Caco-2 (cell line): ENCODE measurements at regions not wholly inside any gene's neighbourhood (a gene's known extent, or its start where the extent isn't known, plus 50 kb on each side); places are given as distances from the start of the nearest gene placed in this dataset.
"Not testable (repeated sequence)": the region's sequence is repeated elsewhere in the genome, so short reads cannot be mapped to it uniquely, and the experiment has no call there.

ENCODE experiments used
- BruUV-seq: library from RNA; stranded (reverse); fragments of 400-500 nt; replicated peaks from 2 replicates; lab custom pipeline; 2021; lab: Mats Ljungman, UMichigan
- CTCF ChIA-PET: fragments of 300-600 bp; sonication (Branson Sonifier 250); formaldehyde crosslinking; loops from one replicate; lab custom pipeline; 2022; ENCODE audit warnings: antibody characterized with exemption; lab: Charles Lee
- POLR2A ChIA-PET: fragments of 300-600 bp; sonication (Branson Sonifier 250); formaldehyde crosslinking; loops from one replicate; lab custom pipeline; 2022; ENCODE audit warnings: antibody characterized with exemption; lab: Charles Lee
- DNase-seq, 2 experiments: peaks; one replicate each; pipeline versions ENCODE4 v3.0.0 to v3.0.0-alpha.2; 2020 to 2022
- H3K27me3 ChIP-seq: replicated peaks from 2 replicates; pipeline ENCODE4 v1.6.0; 2011; ENCODE audit warnings: low read length; ENCODE audit not compliant: control insufficient read depth, insufficient read depth
- H3K36me3 ChIP-seq: 2 replicates; pipeline ENCODE4 v1.5.1; 2011; ENCODE audit warnings: low read length; ENCODE audit not compliant: control insufficient read depth, insufficient read depth
- H3K4me1 ChIP-seq: fragments of 250-450 bp; sonication (Bioruptor Pico); 2 replicates; pipeline ENCODE4 v1.5.1; 2020; ENCODE audit warnings: mild to moderate bottlenecking
- H3K4me3 ChIP-seq: 2 replicates; pipeline ENCODE4 v1.5.1; 2011; ENCODE audit warnings: low read depth, mild to moderate bottlenecking, control low read depth, low read length
- H3K9me3 ChIP-seq: fragments of 250-450 bp; sonication (Bioruptor Pico); 2 replicates; pipeline ENCODE4 v1.5.1; 2020; ENCODE audit warnings: mild to moderate bottlenecking, moderate library complexity
- H3K27ac Mint-ChIP-seq: one replicate; pipeline ENCODE4 v1.8.0; 2022; ENCODE audit warnings: mixed read lengths; ENCODE audit not compliant: unreplicated experiment
- H3K27me3 Mint-ChIP-seq: one replicate; pipeline ENCODE4 v1.8.0; 2022; ENCODE audit warnings: mixed read lengths; ENCODE audit not compliant: insufficient read depth, unreplicated experiment
- H3K36me3 Mint-ChIP-seq: one replicate; pipeline ENCODE4 v1.8.0; 2022; ENCODE audit warnings: mild to moderate bottlenecking, mixed read lengths; ENCODE audit not compliant: insufficient read depth, unreplicated experiment
- H3K4me1 Mint-ChIP-seq: one replicate; pipeline ENCODE4 v1.8.0; 2022; ENCODE audit warnings: low read depth, mixed read lengths; ENCODE audit not compliant: unreplicated experiment
- H3K4me3 Mint-ChIP-seq: one replicate; pipeline ENCODE4 v1.8.0; 2022; ENCODE audit warnings: mild to moderate bottlenecking, moderate library complexity, mixed read lengths; ENCODE audit not compliant: unreplicated experiment
- H3K9me3 Mint-ChIP-seq: one replicate; pipeline ENCODE4 v1.8.0; 2022; ENCODE audit warnings: mixed read lengths; ENCODE audit not compliant: unreplicated experiment
- CTCF ChIP-seq, 2 experiments: fragments of 200-600 bp in 1 of 2; IDR thresholded peaks; 1 replicate in 1 of 2; 2 replicates in 1 of 2; pipeline versions ENCODE4 v1.5.1 to v1.8.0; 2011 to 2022; ENCODE audit warnings: antibody characterized with exemption in 1 of 2, control low read depth in 1 of 2, inconsistent platforms in 1 of 2, low read depth in 1 of 2, low read length in 1 of 2, mild to moderate bottlenecking in 1 of 2, moderate library complexity in 1 of 2; ENCODE audit not compliant: insufficient read depth in 1 of 2, severe bottlenecking in 1 of 2, unreplicated experiment in 1 of 2
- intact Hi-C: fragments of 100-400 bp; cut with micrococcal nuclease; formaldehyde crosslinking; loops from one replicate; pipeline ENCODE4 v1.10.0; 2022; ENCODE audit not compliant: unreplicated experiment

GRCh38 chr20:12750221-12750620 lies 258.6 kb upstream of the SPTLC3 start:
- intact Hi-C loops: no loop called here
- no peaks in the 10 kb centered on the region for H3K9me3 ChIP-seq
- BruUV-seq: no TSS peak
- Mint-ChIP-seq H3K4me3 (no peak overlapping the region), H3K4me1 (no peaks in the 10 kb centered on the region), H3K27ac (no peak overlapping the region), H3K9me3 (no peaks in the 10 kb centered on the region), H3K36me3 (no peaks in the 10 kb centered on the region), H3K27me3 (peaks cover 37% of the 10 kb centered on the region)
- no peaks in the 10 kb centered on the region for H3K36me3 ChIP-seq
- no peak for TF ChIP-seq CTCF (IDR thresholded peaks at IDR 0.05; ENCODE audit: insufficient read depth in 1 of 2, low read depth in 1 of 2, low read length in 1 of 2, severe bottlenecking in 1 of 2, unreplicated experiment in 1 of 2)
- no peaks in the 10 kb centered on the region for H3K4me1 ChIP-seq
- CTCF ChIA-PET: no interaction called here
- H3K4me3 ChIP-seq: no peak overlapping the region
- POLR2A ChIA-PET: no interaction called here
- no peaks in the 10 kb centered on the region for H3K27me3 ChIP-seq
- no peak for DNase-seq

GRCh38 chr20:12752900-12753693 lies 255.7 kb upstream of the SPTLC3 start:
- H3K27me3 ChIP-seq, H3K27ac Mint-ChIP-seq, H3K36me3 Mint-ChIP-seq, H3K9me3 Mint-ChIP-seq, BruUV-seq, H3K36me3 ChIP-seq, POLR2A ChIA-PET, H3K4me1 ChIP-seq, H3K4me3 Mint-ChIP-seq, DNase-seq, H3K4me3 ChIP-seq, H3K4me1 Mint-ChIP-seq, H3K9me3 ChIP-seq, CTCF ChIA-PET, intact Hi-C loops: not testable (repeated sequence)
- H3K27me3 Mint-ChIP-seq: peaks cover 42% of the 10 kb centered on the region

GRCh38 chr20:12753742-12754141 lies 255.0 kb upstream of the SPTLC3 start:
- intact Hi-C loops, H3K27ac Mint-ChIP-seq, H3K4me1 Mint-ChIP-seq, H3K36me3 ChIP-seq, H3K4me3 Mint-ChIP-seq, POLR2A ChIA-PET, H3K4me1 ChIP-seq, H3K4me3 ChIP-seq, CTCF ChIA-PET, H3K9me3 Mint-ChIP-seq, DNase-seq, H3K27me3 ChIP-seq, H3K36me3 Mint-ChIP-seq, BruUV-seq, H3K9me3 ChIP-seq: not testable (repeated sequence)
- H3K27me3 Mint-ChIP-seq: peaks cover 37% of the 10 kb centered on the region

- DNase-seq, POLR2A ChIA-PET, CTCF ChIA-PET, H3K4me1 Mint-ChIP-seq, intact Hi-C loops, H3K27ac Mint-ChIP-seq, H3K9me3 Mint-ChIP-seq, H3K4me1 ChIP-seq, H3K4me3 Mint-ChIP-seq, H3K27me3 ChIP-seq, H3K36me3 ChIP-seq, H3K9me3 ChIP-seq, H3K36me3 Mint-ChIP-seq, H3K4me3 ChIP-seq, BruUV-seq: not testable (repeated sequence)
- H3K27me3 Mint-ChIP-seq: peaks cover 29% of the 10 kb centered on the region
Measured at GRCh38 chr20:12759493-12759892, 249.3 kb upstream of the SPTLC3 start.
